ENCODE measurements at regions not wholly inside any gene's neighbourhood (a gene's known extent, or its start where the extent isn't known, plus 50 kb on each side); places are given as distances from the start of the nearest gene placed in this dataset.

DNA sequence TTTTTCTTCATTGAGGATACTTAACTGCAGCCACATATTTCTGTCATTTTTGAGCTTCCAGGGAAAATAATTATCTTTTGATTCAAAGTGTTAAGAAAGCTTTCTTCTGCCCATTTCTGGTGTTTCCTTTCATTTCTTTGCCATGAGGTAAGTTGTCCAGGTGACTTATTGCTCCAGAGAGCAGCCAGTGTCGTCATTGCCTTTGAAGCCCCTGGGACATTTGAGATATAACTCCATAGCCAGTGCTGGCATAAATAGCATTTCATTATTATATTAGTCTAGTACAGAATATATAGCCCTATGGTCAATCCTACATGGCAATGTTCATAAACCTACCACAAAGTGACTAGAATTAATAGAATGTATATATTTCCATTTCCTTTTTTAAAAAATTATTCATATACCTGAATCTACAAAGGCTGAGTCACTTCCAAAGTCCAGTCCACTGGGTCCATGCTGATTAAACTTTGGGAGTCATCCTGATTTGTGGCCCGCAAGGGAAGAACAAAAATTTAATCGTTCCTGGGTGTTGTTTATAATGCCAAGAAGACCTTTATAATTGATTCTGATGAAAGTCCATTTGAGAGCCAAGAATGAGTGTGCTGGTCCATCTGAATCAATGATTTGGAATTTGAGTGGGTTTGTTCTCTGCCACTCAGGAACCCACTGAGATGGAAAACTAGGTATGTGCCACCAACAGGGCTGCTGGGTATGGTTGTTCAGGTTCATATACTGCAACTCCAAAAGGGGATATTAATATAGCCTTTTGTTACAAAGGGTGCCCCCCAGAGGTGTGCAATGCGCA lies 221.8 kb upstream of the PLXNA2 start:
- TF ChIP-seq REST (IDR thresholded peaks at IDR 0.05; ENCODE audit: insufficient read depth in 1 of 2, low read depth in 2 of 2, low read length in 2 of 2) (no peak), TAF1 (IDR thresholded peaks at IDR 0.05; ENCODE audit: borderline replicate concordance, insufficient read depth, low read length) (no peak)

Measured in PFSK-1 (cell line).